ENCODE measurements at regions not wholly inside any gene's neighbourhood (a gene's known extent, or its start where the extent isn't known, plus 50 kb on each side); places are given as distances from the start of the nearest gene placed in this dataset.

DNA sequence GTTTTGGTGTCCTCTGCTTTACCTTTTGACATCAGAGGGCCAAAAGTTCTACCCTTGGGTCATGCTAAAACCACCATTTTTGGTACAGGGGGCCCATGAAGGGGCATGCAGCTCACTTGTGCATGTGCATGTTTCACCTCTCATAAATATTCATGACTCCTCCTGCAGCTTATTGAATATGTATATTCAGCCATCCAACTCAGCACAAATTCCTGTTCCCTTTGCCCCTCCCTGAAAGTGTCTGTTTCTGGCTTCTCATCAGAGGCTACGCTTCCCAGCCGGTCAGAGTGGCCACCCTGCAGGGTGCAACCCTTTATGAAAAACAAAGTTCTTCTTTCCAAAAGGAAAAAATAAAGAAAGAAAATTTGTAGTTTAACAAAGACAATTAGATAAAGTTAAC, 82.3 kb upstream of the UQCRFS1 start:
- TF ChIP-seq CTCF (IDR thresholded peaks at IDR 0.05) (no peak), POLR2AphosphoS5 (IDR thresholded peaks at IDR 0.05) (no peak)
